Memory B cell (primary cell): ENCODE measurements at regions not wholly inside any gene's neighbourhood (a gene's known extent, or its start where the extent isn't known, plus 50 kb on each side); places are given as distances from the start of the nearest gene placed in this dataset.

Experiments
- ATAC-seq: fragments of 150-1000 bp; cut with Tn5 transposase; 2 replicates; pipeline ENCODE4 v1.10.0; 2021; ENCODE audit warnings: low read depth, mild to moderate bottlenecking, moderate library complexity
- DNase-seq, 2 donors: peaks; one replicate each; pipeline ENCODE4 v3.0.0; 2022; ENCODE audit warnings: low spot score in 2 of 2
- H3K27ac Mint-ChIP-seq: one replicate; pipeline ENCODE4 v1.8.0; 2022; ENCODE audit warnings: mild to moderate bottlenecking, moderate library complexity, mixed read lengths
- H3K27me3 Mint-ChIP-seq: one replicate; pipeline ENCODE4 v1.8.0; 2022; ENCODE audit warnings: mixed read lengths
- H3K36me3 Mint-ChIP-seq: one replicate; pipeline ENCODE4 v1.8.0; 2022; ENCODE audit warnings: mild to moderate bottlenecking, mixed read lengths
- H3K4me1 Mint-ChIP-seq: one replicate; pipeline ENCODE4 v1.8.0; 2022; ENCODE audit warnings: mixed read lengths
- H3K4me3 Mint-ChIP-seq: one replicate; pipeline ENCODE4 v1.8.0; 2022; ENCODE audit warnings: mild to moderate bottlenecking, moderate library complexity, mixed read lengths
- H3K9me3 Mint-ChIP-seq: one replicate; pipeline ENCODE4 v1.8.0; 2022; ENCODE audit warnings: mixed read lengths

GRCh38 chr5:63564789-63565188 is 397.5 kb downstream of the HTR1A start:
- Mint-ChIP-seq H3K36me3 (no peaks in the 10 kb centered on the region), H3K4me3 (no peak overlapping the region), H3K4me1 (no peaks in the 10 kb centered on the region), H3K27ac (no peak overlapping the region), H3K9me3 (peaks cover 7% of the 10 kb centered on the region), H3K27me3 (no peaks in the 10 kb centered on the region)
- ATAC-seq, result no peak
- no peak for DNase-seq

- H3K36me3 Mint-ChIP-seq, result no peaks in the 10 kb centered on the region
- H3K27ac Mint-ChIP-seq, result no peak overlapping the region
- H3K9me3 Mint-ChIP-seq, result peaks cover 7% of the 10 kb centered on the region
- no peak overlapping the region for H3K4me3 Mint-ChIP-seq
- no peaks in the 10 kb centered on the region for H3K4me1 Mint-ChIP-seq
- DNase-seq, result no peak
- H3K27me3 Mint-ChIP-seq, result no peaks in the 10 kb centered on the region
- ATAC-seq, result no peak
Measured at GRCh38 chr5:63563008-63563917, 399.0 kb downstream of the HTR1A start.

DNA sequence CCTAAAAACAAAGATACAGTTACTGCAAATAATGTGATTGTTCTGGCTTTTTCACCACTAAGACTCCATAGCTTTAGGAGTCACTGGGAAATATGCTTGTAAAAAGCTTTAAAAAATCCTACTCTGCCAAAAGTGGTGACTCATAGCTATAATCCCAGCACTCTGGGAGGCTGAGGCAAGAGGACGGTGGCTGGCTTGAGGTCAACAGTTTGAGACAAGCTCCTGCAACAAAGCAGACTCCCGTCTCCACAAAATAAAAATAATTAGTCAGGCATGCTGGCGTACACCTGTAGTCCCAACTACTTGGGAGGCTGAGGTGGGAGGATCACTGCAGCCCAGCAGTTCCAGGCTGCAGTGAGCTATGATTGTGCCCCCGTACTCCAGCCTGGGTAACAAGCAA is 406.4 kb downstream of the HTR1A start:
- no peaks in the 10 kb centered on the region for H3K36me3 Mint-ChIP-seq
- no peak overlapping the region for H3K27ac Mint-ChIP-seq
- DNase-seq, result no peak
- H3K4me1 Mint-ChIP-seq, result no peaks in the 10 kb centered on the region
- ATAC-seq, result no peak
- H3K9me3 Mint-ChIP-seq, result peaks cover 3% of the 10 kb centered on the region
- H3K27me3 Mint-ChIP-seq, result no peaks in the 10 kb centered on the region
- H3K4me3 Mint-ChIP-seq, result no peak overlapping the region

DNA sequence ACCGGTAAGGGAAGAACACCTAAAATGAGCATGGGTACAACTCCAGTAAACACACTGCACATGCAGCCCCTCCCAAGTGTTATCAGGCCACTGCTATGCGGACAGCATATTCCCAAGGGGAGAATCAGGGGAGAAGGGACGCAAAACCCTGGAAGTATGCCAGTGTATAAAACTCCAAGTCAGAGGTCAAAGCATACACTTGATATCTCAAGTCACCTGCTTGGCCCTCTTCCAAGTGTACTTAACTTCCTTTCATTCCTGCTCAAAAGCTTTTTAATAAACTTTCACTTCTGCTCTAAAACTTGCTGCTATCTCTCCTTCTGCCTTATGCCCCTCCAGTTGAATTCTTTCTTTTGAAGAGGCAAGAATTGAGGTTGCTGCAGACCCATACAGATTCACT is 408.1 kb downstream of the HTR1A start:
- Mint-ChIP-seq H3K27ac (no peak overlapping the region), H3K4me3 (no peak overlapping the region), H3K9me3 (no peaks in the 10 kb centered on the region), H3K36me3 (no peaks in the 10 kb centered on the region), H3K4me1 (no peaks in the 10 kb centered on the region), H3K27me3 (no peaks in the 10 kb centered on the region)
- no peak for DNase-seq
- no peak for ATAC-seq

- Mint-ChIP-seq H3K4me1 (no peaks in the 10 kb centered on the region), H3K9me3 (no peaks in the 10 kb centered on the region), H3K36me3 (no peaks in the 10 kb centered on the region), H3K4me3 (no peak overlapping the region), H3K27ac (no peak overlapping the region), H3K27me3 (no peaks in the 10 kb centered on the region)
- ATAC-seq (no peak), DNase-seq (no peak)
Measured at GRCh38 chr5:63553073-63553472, 409.2 kb downstream of the HTR1A start.

- Mint-ChIP-seq H3K27ac (no peak overlapping the region), H3K4me1 (no peaks in the 10 kb centered on the region), H3K36me3 (no peaks in the 10 kb centered on the region), H3K4me3 (no peak overlapping the region), H3K27me3 (no peaks in the 10 kb centered on the region), H3K9me3 (peaks cover 11% of the 10 kb centered on the region)
- ATAC-seq, result no peak
- DNase-seq, result no peak
Measured at GRCh38 chr5:63535840-63536602, 426.2 kb downstream of the HTR1A start.

GRCh38 chr5:63524281-63524680 is 438.0 kb downstream of the HTR1A start:
- peaks cover 6% of the 10 kb centered on the region for H3K9me3 Mint-ChIP-seq
- DNase-seq, result no peak
- H3K27me3 Mint-ChIP-seq, result no peaks in the 10 kb centered on the region
- H3K4me1 Mint-ChIP-seq, result no peaks in the 10 kb centered on the region
- no peaks in the 10 kb centered on the region for H3K36me3 Mint-ChIP-seq
- no peak overlapping the region for H3K27ac Mint-ChIP-seq
- ATAC-seq, result no peak
- H3K4me3 Mint-ChIP-seq, result no peak overlapping the region

DNA sequence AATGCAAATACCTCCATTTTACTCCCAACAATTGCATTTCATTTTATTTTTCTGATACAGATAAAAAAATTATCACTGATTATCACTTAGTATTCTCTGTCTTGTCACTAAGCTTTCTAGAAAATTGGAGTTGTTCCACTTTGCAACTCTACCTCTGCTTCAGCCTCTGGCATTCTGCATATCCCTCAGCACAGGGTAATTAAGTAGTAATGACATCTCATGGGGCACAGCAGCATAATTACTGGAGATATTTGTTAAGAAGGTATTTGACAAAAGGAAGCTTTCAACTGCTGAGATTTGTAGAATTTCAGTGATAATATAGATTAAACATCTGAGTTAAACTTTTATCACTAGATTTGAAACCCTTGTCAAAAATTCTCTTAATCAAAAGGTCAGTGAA is 446.2 kb downstream of the HTR1A start:
- H3K36me3 Mint-ChIP-seq, result no peaks in the 10 kb centered on the region
- ATAC-seq, result no peak

GRCh38 chr5:63500242-63500641 is 462.0 kb downstream of the HTR1A start:
- Mint-ChIP-seq H3K4me1 (no peaks in the 10 kb centered on the region), H3K27ac (no peak overlapping the region), H3K36me3 (no peaks in the 10 kb centered on the region), H3K4me3 (no peak overlapping the region), H3K27me3 (no peaks in the 10 kb centered on the region), H3K9me3 (peaks cover 2% of the 10 kb centered on the region)
- DNase-seq, result no peak
- no peak for ATAC-seq

More for the DNA sequence above, 446.2 kb downstream of the HTR1A start:
- Mint-ChIP-seq H3K9me3 (peaks cover 3% of the 10 kb centered on the region), H3K4me3 (no peak overlapping the region), H3K27ac (no peak overlapping the region), H3K27me3 (no peaks in the 10 kb centered on the region), H3K4me1 (no peaks in the 10 kb centered on the region)
- no peak for DNase-seq

DNA sequence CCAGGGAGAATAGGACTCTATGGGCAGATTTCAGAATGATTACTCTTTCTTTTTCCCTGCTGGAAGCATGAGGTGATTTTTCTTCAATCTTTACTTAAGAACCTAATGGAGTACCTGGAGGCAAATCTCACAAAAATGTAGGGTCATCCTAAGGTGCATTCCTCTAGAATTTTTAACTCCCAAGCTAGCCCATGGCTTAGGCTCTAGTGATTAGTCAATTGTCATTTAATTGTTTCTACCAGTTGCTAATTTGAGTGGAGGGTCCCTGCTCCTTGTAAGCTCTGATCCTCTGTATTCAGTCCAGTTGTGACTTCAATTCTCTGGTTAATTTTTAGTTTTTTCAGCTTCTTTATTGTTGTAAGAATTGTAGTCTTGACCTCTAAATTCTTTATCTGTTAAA is 467.0 kb downstream of the HTR1A start:
- Mint-ChIP-seq H3K36me3 (no peaks in the 10 kb centered on the region), H3K4me1 (no peaks in the 10 kb centered on the region), H3K27ac (no peak overlapping the region), H3K9me3 (no peaks in the 10 kb centered on the region), H3K4me3 (no peak overlapping the region), H3K27me3 (no peaks in the 10 kb centered on the region)
- DNase-seq, result no peak
- no peak for ATAC-seq

DNA sequence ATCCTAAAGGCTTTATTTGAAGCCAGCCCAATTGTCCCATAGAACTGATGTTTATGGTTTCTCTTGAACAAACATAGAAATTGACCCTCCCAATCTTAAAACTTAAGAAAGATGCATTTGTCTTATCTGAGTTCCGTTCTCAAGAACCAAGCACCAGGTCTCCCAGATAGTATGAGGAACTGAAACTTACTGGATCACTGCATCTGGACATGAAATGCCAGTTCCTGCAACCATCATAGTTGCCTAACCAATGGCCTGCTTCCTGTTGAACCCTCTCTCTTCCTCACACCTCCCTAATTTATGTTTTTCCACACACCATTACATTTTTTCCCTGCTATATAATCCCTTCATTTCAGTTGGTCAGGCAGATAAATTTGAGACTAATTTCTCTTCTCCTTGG is 478.9 kb downstream of the HTR1A start:
- Mint-ChIP-seq H3K9me3 (peaks cover 5% of the 10 kb centered on the region), H3K36me3 (no peaks in the 10 kb centered on the region), H3K4me1 (no peaks in the 10 kb centered on the region), H3K27ac (no peak overlapping the region), H3K4me3 (no peak overlapping the region), H3K27me3 (no peaks in the 10 kb centered on the region)
- ATAC-seq (no peak), DNase-seq (no peak)

GRCh38 chr5:63473335-63473967 is 488.8 kb downstream of the HTR1A start:
- H3K9me3 Mint-ChIP-seq, result peaks cover 2% of the 10 kb centered on the region
- H3K27ac Mint-ChIP-seq, result no peak overlapping the region
- H3K4me1 Mint-ChIP-seq, result no peaks in the 10 kb centered on the region
- H3K27me3 Mint-ChIP-seq, result no peaks in the 10 kb centered on the region
- H3K4me3 Mint-ChIP-seq, result no peak overlapping the region
- DNase-seq, result no peak
- H3K36me3 Mint-ChIP-seq, result no peaks in the 10 kb centered on the region
- ATAC-seq, result no peak

GRCh38 chr5:63456279-63456678 is 506.0 kb downstream of the HTR1A start:
- H3K36me3 Mint-ChIP-seq, result no peaks in the 10 kb centered on the region
- H3K4me3 Mint-ChIP-seq, result no peak overlapping the region
- H3K9me3 Mint-ChIP-seq, result no peaks in the 10 kb centered on the region
- DNase-seq, result no peak
- no peak for ATAC-seq
- no peaks in the 10 kb centered on the region for H3K27me3 Mint-ChIP-seq
- no peaks in the 10 kb centered on the region for H3K4me1 Mint-ChIP-seq
- no peak overlapping the region for H3K27ac Mint-ChIP-seq

GRCh38 chr5:63451188-63451587 is 511.1 kb downstream of the HTR1A start:
- H3K4me1 Mint-ChIP-seq, result no peaks in the 10 kb centered on the region
- no peaks in the 10 kb centered on the region for H3K9me3 Mint-ChIP-seq
- H3K36me3 Mint-ChIP-seq, result no peaks in the 10 kb centered on the region
- no peak for ATAC-seq
- H3K4me3 Mint-ChIP-seq, result no peak overlapping the region
- H3K27me3 Mint-ChIP-seq, result no peaks in the 10 kb centered on the region
- H3K27ac Mint-ChIP-seq, result no peak overlapping the region
- DNase-seq, result no peak
